A673 (cell line): ENCODE measurements at regions not wholly inside any gene's neighbourhood (a gene's known extent, or its start where the extent isn't known, plus 50 kb on each side); places are given as distances from the start of the nearest gene placed in this dataset.

ENCODE experiments used
- CTCF ChIP-seq: fragments of 300-800, 200-600 bp; sonication (generic); conservative IDR thresholded peaks from 2 replicates; pipeline ENCODE4 v1.5.1; 2017; ENCODE audit warnings: low read depth, mild to moderate bottlenecking, antibody characterized with exemption, low read length, moderate library complexity, mixed read lengths
- EZH2 ChIP-seq: fragments of 200-600 bp; sonication (generic); IDR thresholded peaks from 2 replicates; pipeline ENCODE4 v1.6.1; 2017; ENCODE audit warnings: borderline replicate concordance, low read depth, mild to moderate bottlenecking, mixed read lengths, antibody characterized with exemption, low read length; ENCODE audit not compliant: poor library complexity, severe bottlenecking

DNA sequence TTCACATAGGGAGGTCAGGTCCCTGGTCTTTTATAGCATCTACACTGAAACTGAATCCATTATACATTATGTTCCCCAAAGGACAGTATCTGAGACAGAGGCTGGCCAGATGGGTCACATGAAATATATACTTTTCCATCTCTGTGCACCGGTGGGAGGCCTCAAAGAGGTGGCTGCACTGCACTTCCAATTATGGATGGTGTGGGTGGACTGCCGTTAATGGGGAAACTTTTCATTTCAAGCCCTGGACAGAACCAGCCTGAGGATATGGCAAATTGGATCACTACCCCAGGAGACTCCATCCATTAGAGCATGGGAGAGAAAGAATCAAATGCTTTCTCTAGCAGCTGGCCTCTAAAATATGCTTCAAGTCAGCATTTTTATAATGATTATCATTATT is 280.5 kb upstream of the OPRM1 start:
- no peak for TF ChIP-seq CTCF
- TF ChIP-seq EZH2 = no peak
